H1 (cell line): ENCODE measurements at regions not wholly inside any gene's neighbourhood (a gene's known extent, or its start where the extent isn't known, plus 50 kb on each side); places are given as distances from the start of the nearest gene placed in this dataset.

ENCODE experiments used
- CTCF ChIA-PET: fragments of 300-600 bp; sonication (Branson Sonifier 250); formaldehyde crosslinking; loops from one replicate; lab custom pipeline; 2021; ENCODE audit not compliant: partially characterized antibody; lab: Charles Lee
- POLR2A ChIA-PET: fragments of 300-600 bp; sonication (Branson Sonifier 250); formaldehyde crosslinking; loops from one replicate; lab custom pipeline; 2021; ENCODE audit warnings: inconsistent platforms; ENCODE audit not compliant: partially characterized antibody; lab: Charles Lee
- DNase-seq, 2 experiments: peaks; one replicate each; pipeline versions ENCODE4 v3.0.0 to v3.0.0-alpha.2; 2010 to 2022; ENCODE audit warnings: low spot score in 2 of 2, low read depth in 1 of 2, mixed read lengths in 1 of 2
- FAIRE-seq: peaks from 2 replicates; lab custom pipeline; 2011; peaks lifted over from hg19 to GRCh38; lab: Jason Lieb, UNC
- H2AFZ ChIP-seq: 2 replicates; pipeline ENCODE4 v1.8.1; 2012; ENCODE audit warnings: low read length, inconsistent platforms
- H2AK5ac ChIP-seq: 2 replicates; pipeline ENCODE4 v1.6.1; 2013; ENCODE audit warnings: low read depth, low read length
- H2BK120ac ChIP-seq: replicated peaks from 2 replicates; pipeline ENCODE3; 2013; ENCODE audit warnings: low read depth, low read length, inconsistent platforms
- H2BK12ac ChIP-seq: 2 replicates; pipeline ENCODE4 v1.6.1; 2013; ENCODE audit warnings: low read depth, low read length
- H2BK15ac ChIP-seq: 2 replicates; pipeline ENCODE4 v1.6.1; 2013; ENCODE audit warnings: low read length
- H2BK20ac ChIP-seq: 2 replicates; pipeline ENCODE4 v1.6.1; 2013; ENCODE audit warnings: low read length
- H2BK5ac ChIP-seq: 2 replicates; pipeline ENCODE4 v1.6.1; 2013; ENCODE audit warnings: low read depth, low read length
- H3K14ac ChIP-seq: 2 replicates; pipeline ENCODE4 v1.6.1; 2013; ENCODE audit warnings: inconsistent platforms; ENCODE audit not compliant: insufficient read length
- H3K18ac ChIP-seq: 2 replicates; pipeline ENCODE4 v1.6.1; 2013; ENCODE audit warnings: low read length; ENCODE audit errors: extremely low read depth
- H3K23ac ChIP-seq: 2 replicates; pipeline ENCODE4 v1.6.1; 2013; ENCODE audit warnings: inconsistent platforms; ENCODE audit not compliant: insufficient read length
- H3K23me2 ChIP-seq: 2 replicates; pipeline ENCODE4 v1.6.1; 2013; ENCODE audit warnings: low read depth, low read length
- H3K27ac ChIP-seq: 2 replicates; pipeline ENCODE4 v1.6.1; 2011; ENCODE audit warnings: low read depth, low read length, inconsistent platforms
- H3K27me3 ChIP-seq, 4 experiments: replicated peaks in 1 of 4; 1 replicate in 1 of 4; 2 replicates in 3 of 4; pipeline versions ENCODE4 v1.6.1 to v1.8.1; 2011 to 2013; ENCODE audit warnings: low read length in 3 of 4, mild to moderate bottlenecking in 3 of 4, inconsistent platforms in 2 of 4, mixed read lengths in 2 of 4, moderate library complexity in 1 of 4; ENCODE audit not compliant: control insufficient read depth in 3 of 4, insufficient read depth in 3 of 4; ENCODE audit errors: extremely low read depth in 1 of 4
- H3K36me3 ChIP-seq, 4 experiments: 2 replicates each; pipeline versions ENCODE4 v1.6.1 to v1.8.1; 2011 to 2013; ENCODE audit warnings: mild to moderate bottlenecking in 4 of 4, low read length in 3 of 4, moderate library complexity in 2 of 4, control low read depth in 1 of 4, inconsistent platforms in 1 of 4; ENCODE audit not compliant: insufficient read depth in 4 of 4, control insufficient read depth in 2 of 4
- H3K4ac ChIP-seq: replicated peaks from 2 replicates; pipeline ENCODE3; 2013; ENCODE audit warnings: low read length, low read depth, mixed read lengths, inconsistent platforms; ENCODE audit not compliant: insufficient read length
- H3K4me1 ChIP-seq, 4 experiments: replicated peaks in 1 of 4; 1 replicate in 1 of 4; 2 replicates in 3 of 4; pipeline versions ENCODE4 v1.6.1 to v1.8.1; 2011 to 2013; ENCODE audit warnings: low read length in 3 of 4, inconsistent platforms in 2 of 4, mixed read lengths in 1 of 4; ENCODE audit not compliant: insufficient read depth in 4 of 4, control insufficient read depth in 3 of 4
- H3K4me2 ChIP-seq, 2 experiments: 2 replicates each; pipeline versions ENCODE4 v1.6.1 to v1.8.1; 2011 to 2013; ENCODE audit warnings: low read depth in 2 of 2, low read length in 2 of 2, control low read depth in 1 of 2, inconsistent platforms in 1 of 2, mild to moderate bottlenecking in 1 of 2; ENCODE audit not compliant: insufficient read depth in 1 of 2
- H3K4me3 ChIP-seq, 4 experiments: fragments of 200-600, 300-600 bp in 1 of 4; sonication (generic), shearing (Covaris generic), sonication (Bioruptor Twin) in 1 of 4; 2 replicates each; pipeline versions ENCODE4 v1.5.1 to v1.8.1; 2011 to 2016; ENCODE audit warnings: low read length in 4 of 4, low read depth in 3 of 4, control low read depth in 2 of 4, inconsistent platforms in 2 of 4, mild to moderate bottlenecking in 2 of 4, mixed read lengths in 1 of 4, moderate library complexity in 1 of 4; ENCODE audit not compliant: insufficient read depth in 2 of 4; ENCODE audit errors: extremely low read depth in 1 of 4
- H3K56ac ChIP-seq: replicated peaks from 2 replicates; pipeline ENCODE3; 2013; ENCODE audit warnings: low read depth, mild to moderate bottlenecking, mixed read lengths, low read length, inconsistent platforms; ENCODE audit not compliant: insufficient read length
- H3K79me1 ChIP-seq: 2 replicates; pipeline ENCODE4 v1.6.1; 2013; ENCODE audit warnings: low read depth, low read length, control low read depth
- H3K79me2 ChIP-seq, 2 experiments: 2 replicates each; pipeline versions ENCODE4 v1.6.1 to v1.8.1; 2012 to 2013; ENCODE audit warnings: low read length in 2 of 2, mild to moderate bottlenecking in 2 of 2, inconsistent platforms in 1 of 2; ENCODE audit not compliant: insufficient read depth in 2 of 2, control insufficient read depth in 1 of 2
- H3K9ac ChIP-seq, 4 experiments: replicated peaks in 1 of 4; 1 replicate in 1 of 4; 2 replicates in 3 of 4; pipeline versions ENCODE4 v1.6.1 to v1.8.1; 2011 to 2013; ENCODE audit warnings: low read depth in 3 of 4, low read length in 3 of 4, control low read depth in 2 of 4, mild to moderate bottlenecking in 2 of 4, moderate library complexity in 2 of 4, inconsistent platforms in 1 of 4; ENCODE audit errors: extremely low read depth in 1 of 4
- H3K9me3 ChIP-seq, 2 experiments: 2 replicates each; pipeline versions ENCODE4 v1.6.1 to v1.8.1; 2012 to 2013; ENCODE audit warnings: mild to moderate bottlenecking in 2 of 2, moderate library complexity in 2 of 2, control low read depth in 1 of 2, inconsistent platforms in 1 of 2, low read depth in 1 of 2, low read length in 1 of 2, mixed read lengths in 1 of 2; ENCODE audit not compliant: insufficient read depth in 2 of 2
- H4K20me1 ChIP-seq, 2 experiments: replicated peaks in 1 of 2; 2 replicates each; pipeline versions ENCODE3 to v1.8.1; 2011 to 2013; ENCODE audit warnings: inconsistent platforms in 2 of 2, low read length in 2 of 2, mild to moderate bottlenecking in 1 of 2; ENCODE audit not compliant: insufficient read depth in 2 of 2, control insufficient read depth in 1 of 2
- H4K5ac ChIP-seq: 2 replicates; pipeline ENCODE4 v1.6.1; 2013; ENCODE audit warnings: low read length, low read depth, mixed read lengths, inconsistent platforms; ENCODE audit not compliant: insufficient read length
- H4K8ac ChIP-seq: 2 replicates; pipeline ENCODE4 v1.8.0; 2013; ENCODE audit warnings: mild to moderate bottlenecking, moderate library complexity, low read length, inconsistent platforms; ENCODE audit not compliant: insufficient read depth; ENCODE audit errors: extremely low read depth
- H4K91ac ChIP-seq: replicated peaks from 2 replicates; pipeline ENCODE3; 2013; ENCODE audit warnings: low read length, mixed read lengths, inconsistent platforms; ENCODE audit not compliant: insufficient read length
- GTF2F1 ChIP-seq: IDR thresholded peaks from 2 replicates; pipeline ENCODE4 v1.6.1; 2012; ENCODE audit warnings: low read depth, low read length, improper control_type of control experiment, borderline replicate concordance
- RNF2 ChIP-seq: fragments of 200-900, 300-1000 bp; sonication (generic); IDR thresholded peaks from 2 replicates; pipeline ENCODE4 v1.7.1; 2016; ENCODE audit warnings: borderline replicate concordance, low read depth, mild to moderate bottlenecking, antibody characterized with exemption, low read length; ENCODE audit not compliant: poor library complexity, severe bottlenecking; ENCODE audit errors: missing control alignments
- TBP ChIP-seq: IDR thresholded peaks from 2 replicates; pipeline ENCODE4 v1.6.1; 2011; ENCODE audit warnings: low read depth, low read length, improper control_type of control experiment
- WGBS, 2 experiments: shearing (Covaris generic) in 1 of 2; methylation state at CpG; one replicate each; pipeline versions ENCODE4 v1.1.6 to v1.1.7; 2013 to 2015; ENCODE audit warnings: low lambda C conversion rate in 2 of 2, mixed read lengths in 2 of 2, inconsistent platforms in 1 of 2, low coverage in 1 of 2, missing lambda C conversion rate in 1 of 2; ENCODE audit not compliant: insufficient replicate concordance in 2 of 2, insufficient coverage in 1 of 2, insufficient read length in 1 of 2; ENCODE audit errors: extremely low coverage in 1 of 2, missing lambda C conversion rate in 1 of 2; 5-methylcytosine and 5-hydroxymethylcytosine counted together

GRCh38 chr3:86239946-86240345, 751.0 kb downstream of the VGLL3 start:
- peaks cover 0 to 3% (median 0%) of the 10 kb centered on the region in 4 experiments; a peak in 1 of 8 replicates for H3K36me3 ChIP-seq
- H2AFZ ChIP-seq: no peak overlapping the region
- no peak overlapping the region for H3K9ac ChIP-seq
- no peaks in the 10 kb centered on the region for H3K79me1 ChIP-seq
- no peak overlapping the region for H3K4me2 ChIP-seq
- H3K9me3 ChIP-seq: no peaks in the 10 kb centered on the region
- no peak overlapping the region for H4K8ac ChIP-seq
- no peak overlapping the region for H2BK120ac ChIP-seq
- H4K20me1 ChIP-seq: no peaks in the 10 kb centered on the region
- no peak overlapping the region for H2AK5ac ChIP-seq
- no peaks in the 10 kb centered on the region; a peak in 1 of 7 replicates for H3K27me3 ChIP-seq
- no peaks in the 10 kb centered on the region for H3K79me2 ChIP-seq
- TF ChIP-seq RNF2 (no peak), GTF2F1 (no peak), TBP (no peak)
- TF ChIP-seq, all 59 proteins: peak for 0
- DNase-seq (no peak), FAIRE-seq (no peak)
- Histone ChIP-seq H3K23me2 (no peaks in the 10 kb centered on the region), H3K18ac (no peak overlapping the region), H2BK5ac (no peak overlapping the region), H2BK12ac (no peak overlapping the region), H3K56ac (no peak overlapping the region), H2BK20ac (no peak overlapping the region), H3K4ac (no peak overlapping the region), H4K91ac (no peak overlapping the region), H4K5ac (no peak overlapping the region), H3K27ac (no peak overlapping the region), H3K23ac (no peak overlapping the region), H3K4me1 (peaks cover 0 to 8% (median under 1%) of the 10 kb centered on the region in 4 experiments; a peak in 4 of 7 replicates), H3K4me3 (no peak overlapping the region), H2BK15ac (no peak overlapping the region), H3K14ac (no peak overlapping the region)
- ChIA-PET POLR2A (no interaction called here), CTCF (no interaction called here)
- 93% methylated on average over 2 of the region's 2 CpGs; no CpG with 5 or more reads in 1 of the 2 experiments for WGBS, 2 experiments
